Body of pancreas (tissue), 4 donors: ENCODE measurements at regions not wholly inside any gene's neighbourhood (a gene's known extent, or its start where the extent isn't known, plus 50 kb on each side); places are given as distances from the start of the nearest gene placed in this dataset.

Experiments used
- POLR2A ChIP-seq, 3 donors: fragments of 450-650 bp; IDR thresholded peaks; one replicate each; pipeline ENCODE4 v1.6.1; 2016; ENCODE audit warnings: antibody characterized with exemption in 3 of 3, mild to moderate bottlenecking in 2 of 3
- TF ChIP-seq, protein P1 (sequence below), 7 experiments: fragments of 450-650 bp in 4 of 7; fragments of 200-600 bp in 3 of 7; sonication (generic) in 3 of 7; IDR thresholded peaks; one replicate each; pipeline ENCODE4 v1.5.1; 2016 to 2019; ENCODE audit warnings: antibody characterized with exemption in 7 of 7

DNA sequence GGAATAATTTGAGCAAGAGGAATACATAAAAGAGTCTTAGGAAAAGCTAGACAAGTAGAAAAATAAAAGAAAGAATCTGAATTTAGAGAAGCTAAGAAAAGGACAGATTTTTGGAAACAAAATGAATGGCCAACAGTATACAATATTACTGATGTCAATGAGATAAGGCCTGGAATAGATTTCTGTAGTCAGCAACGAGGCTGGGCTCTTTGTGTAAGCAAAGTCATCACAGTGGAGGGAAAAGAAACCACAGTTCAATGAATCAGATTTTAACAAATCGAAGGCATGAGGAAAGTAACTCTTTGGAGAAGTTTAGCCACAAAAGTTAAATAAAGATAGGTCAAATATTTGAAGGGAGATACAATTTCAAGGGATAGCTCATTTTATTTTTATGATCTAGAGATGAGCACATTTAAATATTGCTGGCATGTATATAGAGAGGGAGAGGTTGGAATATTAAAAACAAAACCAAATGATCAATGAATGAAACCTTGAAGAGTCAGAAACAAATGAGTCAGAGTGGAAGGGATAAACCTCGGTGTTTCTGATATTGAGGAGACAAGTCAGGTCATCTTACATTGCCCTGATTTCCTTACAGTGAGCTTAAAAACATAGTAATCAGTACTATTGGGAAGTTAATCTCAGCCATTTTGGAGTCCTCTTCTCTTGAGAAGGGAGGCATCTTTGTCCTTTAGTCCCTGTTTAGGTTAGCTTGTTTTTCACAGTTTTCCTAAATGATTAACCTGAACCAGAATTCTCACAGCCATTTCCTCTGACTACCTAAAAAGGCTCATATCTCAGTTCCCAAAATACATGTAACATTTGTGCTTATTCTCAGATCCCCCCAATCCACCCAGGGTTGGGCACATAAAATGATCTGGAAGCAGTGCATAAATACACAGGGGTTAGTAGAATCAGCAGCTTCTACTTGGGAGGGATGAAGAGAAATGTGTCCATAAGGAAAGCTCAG, 620.0 kb upstream of the B3GALT2 start:
- TF ChIP-seq, protein P1, sequence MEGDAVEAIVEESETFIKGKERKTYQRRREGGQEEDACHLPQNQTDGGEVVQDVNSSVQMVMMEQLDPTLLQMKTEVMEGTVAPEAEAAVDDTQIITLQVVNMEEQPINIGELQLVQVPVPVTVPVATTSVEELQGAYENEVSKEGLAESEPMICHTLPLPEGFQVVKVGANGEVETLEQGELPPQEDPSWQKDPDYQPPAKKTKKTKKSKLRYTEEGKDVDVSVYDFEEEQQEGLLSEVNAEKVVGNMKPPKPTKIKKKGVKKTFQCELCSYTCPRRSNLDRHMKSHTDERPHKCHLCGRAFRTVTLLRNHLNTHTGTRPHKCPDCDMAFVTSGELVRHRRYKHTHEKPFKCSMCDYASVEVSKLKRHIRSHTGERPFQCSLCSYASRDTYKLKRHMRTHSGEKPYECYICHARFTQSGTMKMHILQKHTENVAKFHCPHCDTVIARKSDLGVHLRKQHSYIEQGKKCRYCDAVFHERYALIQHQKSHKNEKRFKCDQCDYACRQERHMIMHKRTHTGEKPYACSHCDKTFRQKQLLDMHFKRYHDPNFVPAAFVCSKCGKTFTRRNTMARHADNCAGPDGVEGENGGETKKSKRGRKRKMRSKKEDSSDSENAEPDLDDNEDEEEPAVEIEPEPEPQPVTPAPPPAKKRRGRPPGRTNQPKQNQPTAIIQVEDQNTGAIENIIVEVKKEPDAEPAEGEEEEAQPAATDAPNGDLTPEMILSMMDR (IDR thresholded peaks at IDR 0.05): no peak
- TF ChIP-seq POLR2A (IDR thresholded peaks at IDR 0.05): no peak
